CD4-positive, alpha-beta T cell treated with Interleukin-15 for 1 hour (primary cell): ENCODE measurements at regions not wholly inside any gene's neighbourhood (a gene's known extent, or its start where the extent isn't known, plus 50 kb on each side); places are given as distances from the start of the nearest gene placed in this dataset.

Experiments
- DNase-seq: peaks from one replicate; pipeline ENCODE4 v3.0.0-alpha.2; 2020

DNA sequence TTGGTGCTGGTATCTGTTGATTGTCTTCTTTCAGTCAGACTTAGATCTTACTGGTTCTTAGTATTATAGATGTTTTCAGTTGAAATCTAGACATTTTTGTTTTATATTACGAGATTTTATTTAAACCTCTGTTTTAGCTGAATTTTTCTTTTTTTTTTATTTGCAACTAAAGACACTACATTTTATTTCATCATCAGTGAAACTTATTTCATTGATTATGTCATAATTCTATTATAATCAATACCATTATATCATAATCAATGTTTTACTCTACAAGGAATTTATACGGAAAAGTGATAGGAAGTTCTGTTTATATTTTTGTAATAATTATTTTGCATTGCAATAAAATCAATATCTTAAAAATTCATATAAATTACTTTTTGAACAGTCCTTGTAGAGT is 477.4 kb upstream of the MDFIC2 start:
- no peak for DNase-seq

GRCh38 chr3:70780790-70781189 is 468.4 kb upstream of the MDFIC2 start:
- DNase-seq, result no peak

GRCh38 chr3:70779296-70779695 is 466.9 kb upstream of the MDFIC2 start:
- DNase-seq, result no peak

GRCh38 chr3:70776081-70776480 is 463.6 kb upstream of the MDFIC2 start:
- no peak for DNase-seq

DNA sequence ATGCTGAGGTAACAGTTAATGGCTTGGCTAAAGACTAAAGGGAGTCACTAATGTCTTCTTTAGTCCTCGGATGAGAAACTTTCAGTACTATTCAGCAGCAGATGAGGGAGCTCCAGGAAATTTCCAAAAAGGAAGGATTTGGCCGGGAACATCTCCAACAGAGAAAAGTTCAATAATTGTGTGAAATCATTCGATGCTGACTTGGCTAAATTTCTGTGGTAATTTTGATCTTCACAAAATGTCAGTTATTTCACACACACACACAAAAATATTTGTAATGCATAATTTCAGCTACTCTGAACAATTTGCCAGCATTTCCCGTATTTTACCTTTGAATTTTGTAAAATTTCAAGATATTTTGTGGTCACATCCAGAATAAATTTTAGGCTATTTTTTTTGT is 462.8 kb upstream of the MDFIC2 start:
- DNase-seq, result no peak

DNA sequence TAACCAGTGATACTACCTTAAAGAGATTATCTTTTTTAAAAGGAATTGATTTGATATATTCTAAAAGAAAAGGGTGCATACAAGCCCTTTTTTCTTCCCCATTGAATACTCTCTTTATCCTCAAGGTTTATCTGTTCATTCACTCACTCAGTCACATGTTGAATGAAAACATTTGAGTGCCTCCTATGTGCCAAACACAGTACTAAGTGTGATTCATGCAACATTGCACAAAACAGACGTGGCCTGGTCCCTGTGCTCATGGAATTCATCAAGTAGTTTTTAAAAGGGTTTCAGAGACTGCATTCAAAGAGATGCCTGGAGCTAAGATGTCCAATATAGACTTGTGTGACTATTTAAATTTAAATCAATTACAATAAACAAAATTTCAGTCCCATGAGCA is 462.2 kb upstream of the MDFIC2 start:
- no peak for DNase-seq

GRCh38 chr3:70771426-70772147 is 459.1 kb upstream of the MDFIC2 start:
- DNase-seq, result no peak

DNA sequence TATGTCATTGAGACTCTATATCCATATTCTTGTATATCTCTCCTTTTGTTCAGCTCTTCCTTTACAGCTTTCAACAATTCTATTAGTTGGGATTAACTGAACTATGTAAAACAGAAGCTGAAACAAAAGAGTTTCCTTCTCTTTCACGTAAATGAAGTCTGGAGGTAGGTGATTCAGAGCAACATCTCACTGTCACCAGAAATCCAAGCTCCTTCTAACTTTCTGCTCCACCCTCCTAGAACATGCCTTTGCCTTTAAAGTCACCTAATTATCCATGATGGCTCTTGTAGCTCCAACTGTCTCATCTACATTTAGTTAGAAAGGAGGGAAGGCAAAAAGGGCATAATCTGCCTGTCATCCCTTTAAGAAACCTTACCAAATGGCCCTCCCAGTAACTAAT is 458.2 kb upstream of the MDFIC2 start:
- no peak for DNase-seq

GRCh38 chr3:70766301-70766700 is 453.9 kb upstream of the MDFIC2 start:
- no peak for DNase-seq

GRCh38 chr3:70763894-70764293 is 451.5 kb upstream of the MDFIC2 start:
- DNase-seq, result no peak

DNA sequence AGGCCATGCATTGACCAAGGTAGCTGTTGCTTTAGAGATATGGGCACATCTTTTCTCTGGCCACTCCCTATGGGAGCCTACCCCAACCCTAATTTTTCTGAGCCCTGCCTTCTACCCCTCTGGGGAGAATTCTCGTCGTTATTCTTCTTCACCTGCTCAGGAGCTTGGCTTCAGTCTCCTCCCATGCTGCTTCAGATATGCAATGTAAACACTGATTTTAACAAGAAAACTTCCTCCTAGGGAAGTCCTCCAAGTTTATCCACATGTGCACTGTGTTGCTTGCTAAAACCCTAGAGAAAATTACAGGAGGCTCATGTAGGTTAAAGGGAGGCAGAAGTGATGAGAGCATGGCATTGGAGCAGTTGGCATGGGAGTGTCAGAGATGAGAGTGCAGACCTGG is 445.2 kb upstream of the MDFIC2 start:
- no peak for DNase-seq

- DNase-seq, result no peak
Observed at GRCh38 chr3:70755526-70755925, 443.1 kb upstream of the MDFIC2 start.

GRCh38 chr3:70754314-70754713 is 441.9 kb upstream of the MDFIC2 start:
- no peak for DNase-seq

DNA sequence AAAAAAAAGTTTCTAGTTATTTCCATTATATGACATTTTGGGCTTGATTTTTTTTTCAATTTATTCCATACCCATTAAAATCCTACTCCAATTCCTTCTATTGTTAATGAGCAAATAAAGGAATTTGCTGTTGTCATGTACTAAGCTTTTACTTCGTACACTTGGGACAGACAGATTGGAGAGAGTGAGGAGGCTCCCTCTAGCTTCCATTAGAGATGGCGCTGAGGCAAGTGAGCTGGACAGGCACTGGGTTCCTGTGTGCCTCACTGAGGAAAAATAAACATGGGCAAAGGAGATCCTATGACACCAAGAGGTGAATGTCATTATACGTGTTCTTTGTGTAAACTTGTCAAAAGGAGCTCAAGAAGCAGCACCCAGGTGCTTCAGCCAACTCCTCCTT is 441.1 kb upstream of the MDFIC2 start:
- no peak for DNase-seq

- DNase-seq, result no peak
Observed at GRCh38 chr3:70752051-70752450, 439.6 kb upstream of the MDFIC2 start.

- DNase-seq, result no peak
Observed at GRCh38 chr3:70749122-70749521, 436.7 kb upstream of the MDFIC2 start.

DNA sequence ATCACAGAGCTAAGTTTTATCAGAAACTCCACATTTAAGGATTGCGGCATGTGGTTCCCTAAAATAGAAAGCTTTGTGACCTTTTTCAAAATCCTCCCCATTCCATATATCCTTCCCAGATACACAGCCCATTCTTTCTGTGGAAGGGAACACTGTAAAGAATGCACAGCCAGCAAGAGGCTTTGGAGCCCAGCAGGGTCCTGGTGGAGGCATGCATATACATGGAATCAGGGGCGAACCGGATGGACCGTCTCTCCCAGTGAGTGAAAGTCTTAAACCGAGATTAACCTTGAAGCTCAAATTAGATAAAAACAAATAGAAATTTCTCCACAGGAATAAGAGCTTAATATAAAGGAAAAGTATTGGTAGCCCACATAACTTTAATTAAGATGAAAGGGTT is 436.2 kb upstream of the MDFIC2 start:
- no peak for DNase-seq

DNA sequence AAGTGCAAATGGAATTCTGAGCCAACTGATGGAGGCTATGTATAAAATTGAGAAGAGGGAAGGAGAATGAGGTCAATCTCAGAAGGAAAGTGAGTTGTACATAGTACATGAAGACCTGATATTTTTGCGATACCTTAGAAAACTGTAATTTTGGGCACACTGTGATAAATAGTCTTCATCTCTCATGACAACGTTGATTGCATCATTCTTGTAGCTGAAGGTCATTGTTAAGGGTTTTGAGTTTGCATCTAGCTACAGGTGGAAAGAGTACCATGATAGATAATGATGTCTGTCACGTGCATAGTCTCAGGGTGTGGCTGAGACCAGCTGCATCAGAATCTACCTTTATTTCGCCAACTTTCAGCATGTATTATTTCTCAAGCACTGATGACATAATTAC is 435.4 kb upstream of the MDFIC2 start:
- DNase-seq, result no peak

DNA sequence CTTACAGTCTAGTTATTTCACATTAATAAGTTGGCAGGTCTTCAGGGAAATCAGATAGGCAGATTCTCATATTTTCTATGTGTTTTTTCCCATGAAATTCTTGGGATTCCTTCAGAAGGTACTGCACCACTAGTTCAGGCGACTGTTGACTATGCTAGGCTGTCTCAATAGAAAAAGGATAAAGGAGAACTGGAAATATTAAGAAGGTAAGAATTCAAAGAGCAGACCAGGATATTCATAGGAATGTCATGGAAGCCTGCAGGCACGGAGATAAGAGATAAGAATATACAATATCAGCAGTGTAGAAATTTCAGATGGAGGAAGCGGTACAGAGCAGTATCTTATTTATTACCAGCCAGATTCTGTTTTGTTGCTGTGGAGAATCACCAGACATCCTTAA is 432.1 kb upstream of the MDFIC2 start:
- no peak for DNase-seq

GRCh38 chr3:70743754-70744153 is 431.3 kb upstream of the MDFIC2 start:
- no peak for DNase-seq

- DNase-seq, result no peak
Observed at GRCh38 chr3:70742081-70742480, 429.6 kb upstream of the MDFIC2 start.

DNA sequence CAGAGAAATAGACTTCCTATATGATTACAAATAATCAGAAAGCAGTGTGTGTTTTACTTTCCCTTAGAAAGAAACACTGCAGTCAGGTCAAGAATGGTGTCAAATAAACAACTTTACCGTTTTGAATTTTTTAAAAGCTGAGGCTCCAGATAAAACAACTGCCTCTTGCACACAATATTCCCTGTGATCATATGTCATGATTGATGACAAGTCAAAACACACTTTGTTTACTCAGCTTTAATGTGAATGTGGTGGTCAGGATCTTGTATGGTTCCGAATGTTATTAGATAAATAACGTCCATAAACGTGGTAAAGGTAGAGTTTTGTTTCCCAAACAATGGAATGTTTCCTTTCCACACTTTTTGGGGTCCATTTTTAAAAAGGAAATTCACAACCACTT is 428.4 kb upstream of the MDFIC2 start:
- DNase-seq, result no peak

GRCh38 chr3:70740071-70740470 is 427.6 kb upstream of the MDFIC2 start:
- DNase-seq, result no peak

GRCh38 chr3:70738291-70738681 is 425.8 kb upstream of the MDFIC2 start:
- no peak for DNase-seq

GRCh38 chr3:70737666-70738290 is 425.3 kb upstream of the MDFIC2 start:
- no peak for DNase-seq
